ENCODE measurements at regions not wholly inside any gene's neighbourhood (a gene's known extent, or its start where the extent isn't known, plus 50 kb on each side); places are given as distances from the start of the nearest gene placed in this dataset.

GRCh38 chr4:138919094-138919936 lies 96.3 kb upstream of the NOCT start:
- DNase-seq (ENCODE audit: low read depth), result no peak

- DNase-seq (ENCODE audit: low read depth), result no peak
These were observed 97.3 kb upstream of the NOCT start for GRCh38 chr4:138918169-138918869.

GRCh38 chr4:138916763-138917162 lies 98.8 kb upstream of the NOCT start:
- DNase-seq (ENCODE audit: low read depth), result no peak

- DNase-seq (ENCODE audit: low read depth), result no peak
These were observed 99.8 kb upstream of the NOCT start for GRCh38 chr4:138915756-138916155.

- DNase-seq (ENCODE audit: low read depth), result no peak
These were observed 102.8 kb upstream of the NOCT start for GRCh38 chr4:138912704-138913340.

- DNase-seq (ENCODE audit: low read depth), result no peak
These were observed 103.5 kb upstream of the NOCT start for GRCh38 chr4:138911909-138912703.

GRCh38 chr4:138910914-138911336 lies 104.7 kb upstream of the NOCT start:
- no peak for DNase-seq (ENCODE audit: low read depth)

GRCh38 chr4:138910195-138910913 lies 105.2 kb upstream of the NOCT start:
- no peak for DNase-seq (ENCODE audit: low read depth)

- no peak for DNase-seq (ENCODE audit: low read depth)
These were observed 106.0 kb upstream of the NOCT start for GRCh38 chr4:138909587-138909986.

DNA sequence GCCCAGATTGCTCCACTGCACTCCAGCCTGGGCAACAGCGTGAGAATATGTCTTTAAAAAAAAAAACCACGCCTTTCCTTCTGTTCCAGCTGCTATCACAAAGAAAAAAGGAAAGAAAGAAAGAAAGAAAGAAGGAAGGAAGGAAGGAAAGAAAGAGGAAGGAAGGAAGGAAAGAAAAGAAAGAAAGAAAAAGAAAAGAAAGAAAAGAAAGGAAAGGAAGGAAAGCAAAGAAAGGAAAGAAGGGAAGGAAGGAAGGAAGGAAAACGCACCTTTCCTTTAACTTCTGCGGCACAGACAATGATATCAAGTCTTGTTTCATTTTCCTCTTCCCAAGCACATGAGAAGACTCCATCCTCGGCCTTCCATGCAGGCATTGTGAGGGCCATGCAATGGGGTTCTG lies 107.4 kb upstream of the NOCT start:
- no peak for DNase-seq (ENCODE audit: low read depth)

- DNase-seq (ENCODE audit: low read depth), result no peak
These were observed 108.4 kb upstream of the NOCT start for GRCh38 chr4:138907174-138907573.

DNA sequence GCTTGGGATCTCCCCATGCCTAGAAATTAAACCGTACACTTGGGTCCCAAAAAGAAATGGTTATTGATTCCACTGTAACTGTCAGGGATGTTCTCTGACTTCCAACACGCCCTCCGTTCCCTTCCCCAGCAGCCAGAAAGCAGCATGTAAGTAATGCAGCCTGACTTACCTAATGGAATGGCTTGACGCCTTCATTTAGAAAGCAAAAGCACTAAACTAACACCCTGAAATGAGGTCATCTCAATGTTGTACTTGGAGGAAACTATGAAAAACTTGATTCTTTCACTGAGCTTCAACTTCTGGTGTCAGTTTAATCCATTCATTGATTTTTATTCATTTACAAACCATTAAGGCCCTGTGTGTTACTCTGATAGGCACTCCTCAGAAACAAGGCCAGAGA lies 110.8 kb upstream of the NOCT start:
- no peak for DNase-seq (ENCODE audit: low read depth)

DNA sequence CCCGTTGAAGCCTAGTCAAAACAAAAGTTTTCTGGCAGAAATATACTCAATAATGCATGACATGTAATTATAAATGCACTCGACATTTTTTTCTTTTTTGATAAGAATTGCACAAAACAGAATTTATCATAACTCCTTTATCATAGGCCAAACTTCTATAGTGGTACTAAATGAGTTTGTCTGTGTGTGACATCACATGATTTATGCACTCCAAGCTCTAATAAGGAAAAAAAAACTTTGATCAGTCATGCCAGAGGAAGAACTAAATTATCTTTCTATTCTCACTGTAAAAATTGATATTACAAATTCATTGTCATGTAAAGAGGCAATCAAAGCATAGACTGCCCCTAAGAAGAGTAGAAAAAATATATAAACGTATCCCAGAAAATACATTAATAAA lies 112.4 kb upstream of the NOCT start:
- DNase-seq (ENCODE audit: low read depth), result no peak

GRCh38 chr4:138902705-138903104 lies 112.9 kb upstream of the NOCT start:
- no peak for DNase-seq (ENCODE audit: low read depth)

DNA sequence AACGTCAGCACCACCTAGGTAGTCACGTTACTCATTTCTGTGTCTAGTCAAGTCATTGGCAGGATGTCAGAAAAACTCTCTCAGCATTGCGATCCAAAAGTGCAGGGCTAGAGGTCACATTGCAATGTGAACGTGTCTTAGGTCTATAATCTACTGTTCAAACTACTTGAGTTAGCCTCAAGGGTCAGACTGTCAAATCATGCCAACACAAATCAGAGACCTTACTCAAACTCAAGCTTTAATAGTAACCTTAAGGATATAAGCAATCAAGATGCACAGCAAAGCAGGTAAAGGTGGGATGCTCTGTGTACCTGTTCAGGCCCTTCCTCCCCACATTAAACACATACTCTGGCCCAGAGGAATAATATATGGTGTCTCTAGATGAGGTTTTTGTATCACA lies 114.4 kb upstream of the NOCT start:
- DNase-seq (ENCODE audit: low read depth), result no peak

GRCh38 chr4:138899999-138900398 lies 115.6 kb upstream of the NOCT start:
- no peak for DNase-seq (ENCODE audit: low read depth)

DNA sequence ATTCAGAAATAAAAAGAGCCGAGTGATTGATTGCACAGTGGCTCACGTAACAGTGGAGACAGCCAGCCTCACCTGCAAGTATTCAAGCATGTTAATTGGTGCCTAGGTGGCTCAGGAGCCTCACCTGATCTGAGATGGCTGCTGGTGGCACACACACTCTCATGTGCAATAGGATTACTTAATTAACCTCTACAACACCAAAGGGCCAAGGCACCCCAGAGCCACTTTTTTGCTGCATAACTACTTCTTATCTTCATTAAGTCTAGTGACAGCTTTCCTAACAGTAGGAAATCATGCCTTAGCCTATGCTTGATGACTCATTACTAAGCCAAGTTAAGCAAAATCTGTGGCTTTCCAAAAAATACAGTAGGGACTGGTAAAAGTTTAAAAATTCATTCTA lies 117.3 kb upstream of the NOCT start:
- DNase-seq (ENCODE audit: low read depth), result no peak

DNA sequence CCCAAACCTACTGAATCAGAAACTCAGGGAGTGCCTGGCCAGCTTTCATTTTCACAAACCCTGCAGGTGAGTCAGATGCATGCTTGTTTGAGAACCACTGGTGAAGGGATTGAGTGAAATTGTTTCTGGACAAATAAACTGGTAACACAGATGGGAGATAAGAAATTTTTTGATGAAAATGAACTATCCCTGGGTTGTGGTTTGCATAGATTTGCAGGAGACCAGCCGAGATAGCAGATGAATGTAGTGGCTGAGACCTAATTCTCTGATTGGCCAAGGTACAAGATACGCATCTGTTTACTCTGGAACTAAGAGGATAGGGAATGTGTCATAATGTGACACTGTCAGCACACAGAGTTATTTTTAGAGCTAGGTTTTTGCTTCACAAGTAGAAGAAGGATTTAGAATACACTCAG lies 117.8 kb upstream of the NOCT start:
- no peak for DNase-seq (ENCODE audit: low read depth)

DNA sequence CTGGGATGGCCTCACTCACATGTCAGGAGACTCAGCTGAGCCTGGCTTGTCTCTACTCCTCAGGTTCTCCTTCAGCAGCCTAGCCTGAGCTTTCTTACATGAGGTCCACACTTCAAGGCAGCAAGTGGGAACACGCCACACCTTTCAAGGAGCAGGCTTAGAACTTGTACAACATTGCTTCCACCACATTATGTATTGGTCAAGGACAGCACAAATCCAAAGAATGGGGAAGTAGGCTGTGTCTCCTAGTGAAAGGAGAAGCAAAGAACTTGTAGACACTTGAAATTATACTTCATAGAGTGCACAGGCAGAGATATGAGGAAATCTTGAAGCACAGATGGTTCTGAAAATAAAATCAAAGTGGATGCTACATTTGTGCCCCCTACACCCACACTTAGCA lies 120.9 kb upstream of the NOCT start:
- DNase-seq (ENCODE audit: low read depth), result no peak

GRCh38 chr4:138894011-138894410 lies 121.6 kb upstream of the NOCT start:
- DNase-seq (ENCODE audit: low read depth), result no peak
